Islet precursor cell (in vitro differentiated cells): ENCODE measurements at regions not wholly inside any gene's neighbourhood (a gene's known extent, or its start where the extent isn't known, plus 50 kb on each side); places are given as distances from the start of the nearest gene placed in this dataset.
A peak's percentile ranks its signal among the peaks of the same experiment; 100 is the strongest.
"Not testable (repeated sequence)": the region's sequence is repeated elsewhere in the genome, so short reads cannot be mapped to it uniquely, and the experiment has no call there.

Experiments
- DNase-seq: peaks from one replicate; pipeline ENCODE4 v3.0.0-alpha.2; 2018

GRCh38 chr5:79924936-79925893, 65.8 kb downstream of the MTX3 start:
- peak; percentile 59 for DNase-seq

- DNase-seq = no peak
Observed at GRCh38 chr5:79923431-79923830, 67.6 kb downstream of the MTX3 start.

- no peak for DNase-seq
Observed at GRCh38 chr5:79922626-79923025, 68.4 kb downstream of the MTX3 start.

GRCh38 chr5:79907452-79907851, 83.6 kb downstream of the MTX3 start:
- DNase-seq = not testable (repeated sequence)

- not testable (repeated sequence) for DNase-seq
Observed at GRCh38 chr5:79902571-79902970, 88.5 kb downstream of the MTX3 start.

- DNase-seq = no peak
Observed at GRCh38 chr5:79901631-79902030, 89.4 kb downstream of the MTX3 start.

GRCh38 chr5:79898611-79899010, 92.5 kb downstream of the MTX3 start:
- no peak for DNase-seq

GRCh38 chr5:79893976-79894375, 97.1 kb downstream of the MTX3 start:
- DNase-seq = no peak

GRCh38 chr5:79893485-79893884, 97.6 kb downstream of the MTX3 start:
- DNase-seq = no peak

GRCh38 chr5:79890930-79891249, 100.2 kb downstream of the MTX3 start:
- DNase-seq = no peak

- no peak for DNase-seq
Observed at GRCh38 chr5:79890119-79890929, 100.7 kb downstream of the MTX3 start.

GRCh38 chr5:79888643-79889042, 102.4 kb downstream of the MTX3 start:
- DNase-seq = no peak

GRCh38 chr5:79886925-79887655, 104.0 kb downstream of the MTX3 start:
- no peak for DNase-seq

- no peak for DNase-seq
Observed at GRCh38 chr5:79886456-79886855, 104.6 kb downstream of the MTX3 start.

- DNase-seq = not testable (repeated sequence)
Observed at GRCh38 chr5:79879880-79880279, 111.2 kb downstream of the MTX3 start.

GRCh38 chr5:79878721-79879336, 112.2 kb downstream of the MTX3 start:
- DNase-seq = no peak

- DNase-seq = no peak
Observed at GRCh38 chr5:79878136-79878679, 112.9 kb downstream of the MTX3 start.

- DNase-seq = no peak
Observed at GRCh38 chr5:79876456-79876855, 114.6 kb downstream of the MTX3 start.

- DNase-seq = no peak
Observed at GRCh38 chr5:79875230-79875629, 115.8 kb downstream of the MTX3 start.

- peak; percentile 9 for DNase-seq
Observed at GRCh38 chr5:79873187-79873586, 117.9 kb downstream of the MTX3 start.

- peak; percentile 38 for DNase-seq
Observed at GRCh38 chr5:79872291-79872690, 118.8 kb downstream of the MTX3 start.

GRCh38 chr5:79871364-79872120, 119.5 kb downstream of the MTX3 start:
- DNase-seq = no peak
